GM19328 (cell line): ENCODE measurements at regions not wholly inside any gene's neighbourhood (a gene's known extent, or its start where the extent isn't known, plus 50 kb on each side); places are given as distances from the start of the nearest gene placed in this dataset.

Source experiments
- ATAC-seq: cut with Tn5 transposase; IDR thresholded peaks from one replicate; pipeline ENCODE4 v1.9.1; 2021; ENCODE audit warnings: mild to moderate bottlenecking, moderate library complexity; ENCODE audit not compliant: unreplicated experiment

GRCh38 chr21:14870853-14871149, 194.0 kb downstream of the NRIP1 start:
- peak; percentile 12 for ATAC-seq

- peak; percentile 47 for ATAC-seq
Observed at GRCh38 chr21:14869984-14870852, 194.6 kb downstream of the NRIP1 start.

- ATAC-seq, result no peak
Observed at GRCh38 chr21:14866859-14867765, 197.7 kb downstream of the NRIP1 start.

- ATAC-seq, result peak; percentile 81
Observed at GRCh38 chr21:14864211-14865021, 200.4 kb downstream of the NRIP1 start.

- ATAC-seq, result no peak
Observed at GRCh38 chr21:14863745-14864210, 201.0 kb downstream of the NRIP1 start.

- ATAC-seq, result no peak
Observed at GRCh38 chr21:14862794-14863720, 201.7 kb downstream of the NRIP1 start.

- no peak for ATAC-seq
Observed at GRCh38 chr21:14858311-14858710, 206.5 kb downstream of the NRIP1 start.

- ATAC-seq, result no peak
Observed at GRCh38 chr21:14857529-14857928, 207.3 kb downstream of the NRIP1 start.

- ATAC-seq, result no peak
Observed at GRCh38 chr21:14850394-14850793, 214.4 kb downstream of the NRIP1 start.

- no peak for ATAC-seq
Observed at GRCh38 chr21:14846621-14847020, 218.2 kb downstream of the NRIP1 start.

- ATAC-seq, result no peak
Observed at GRCh38 chr21:14844001-14844400, 220.8 kb downstream of the NRIP1 start.

GRCh38 chr21:14842601-14843000, 222.2 kb downstream of the NRIP1 start:
- no peak for ATAC-seq

GRCh38 chr21:14841511-14842472, 223.0 kb downstream of the NRIP1 start:
- ATAC-seq, result no peak

GRCh38 chr21:14838400-14838799, 226.4 kb downstream of the NRIP1 start:
- no peak for ATAC-seq

- ATAC-seq, result no peak
Observed at GRCh38 chr21:14836950-14837349, 227.8 kb downstream of the NRIP1 start.

GRCh38 chr21:14833666-14834351, 231.0 kb downstream of the NRIP1 start:
- ATAC-seq, result no peak

- ATAC-seq, result no peak
Observed at GRCh38 chr21:14833241-14833640, 231.6 kb downstream of the NRIP1 start.

GRCh38 chr21:14830307-14830706, 234.5 kb downstream of the NRIP1 start:
- no peak for ATAC-seq
